HG03460 (cell line): ENCODE measurements at regions not wholly inside any gene's neighbourhood (a gene's known extent, or its start where the extent isn't known, plus 50 kb on each side); places are given as distances from the start of the nearest gene placed in this dataset.
"Not testable (repeated sequence)": the region's sequence is repeated elsewhere in the genome, so short reads cannot be mapped to it uniquely, and the experiment has no call there.

Experiments
- ATAC-seq: cut with Tn5 transposase; IDR thresholded peaks from one replicate; pipeline ENCODE4 v1.9.1; 2021; ENCODE audit not compliant: unreplicated experiment

DNA sequence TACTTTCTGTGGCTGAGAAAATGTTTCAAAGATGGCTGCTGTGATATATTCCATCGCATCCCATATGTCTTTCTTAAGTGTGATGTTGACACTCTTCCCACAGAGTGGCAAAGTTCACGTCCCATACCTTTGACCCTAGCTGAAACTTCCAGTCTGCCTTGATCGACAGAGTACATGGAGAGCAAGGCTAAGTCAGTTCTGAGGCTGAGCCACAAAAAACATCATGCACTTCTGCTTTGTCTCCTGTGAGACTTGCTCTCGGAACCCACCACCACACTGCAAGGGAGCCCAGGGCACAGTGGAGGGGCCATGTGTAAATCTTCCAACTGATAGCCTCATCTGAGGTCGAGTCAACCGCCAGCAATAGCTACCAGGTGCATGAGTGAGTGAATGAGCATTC lies 431.9 kb upstream of the RUNX1 start:
- no peak for ATAC-seq

- ATAC-seq: no peak
Observed at GRCh38 chr21:35479529-35479928, 430.4 kb upstream of the RUNX1 start.

- no peak for ATAC-seq
Observed at GRCh38 chr21:35479065-35479448, 430.0 kb upstream of the RUNX1 start.

GRCh38 chr21:35478161-35479064 lies 429.3 kb upstream of the RUNX1 start:
- ATAC-seq: no peak

DNA sequence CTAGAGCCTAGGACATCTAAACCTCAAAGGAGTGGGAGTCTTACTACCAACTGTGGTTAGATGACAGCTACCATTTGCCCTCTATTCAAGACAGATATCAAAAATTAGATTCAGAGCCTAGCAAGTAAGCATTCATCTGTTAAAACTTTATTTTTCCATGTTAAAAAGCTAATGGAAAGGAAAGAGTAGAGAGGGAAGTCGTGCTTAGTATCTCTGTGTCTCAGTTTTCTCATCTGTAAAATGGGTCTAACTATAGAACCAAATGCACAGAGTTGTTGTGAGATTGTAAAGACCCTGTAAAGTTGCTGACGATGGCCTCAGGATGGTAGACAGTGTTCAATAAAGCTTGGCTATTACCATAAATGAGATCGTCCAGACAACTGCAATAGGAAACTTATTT lies 428.5 kb upstream of the RUNX1 start:
- ATAC-seq: no peak

- ATAC-seq: no peak
Observed at GRCh38 chr21:35476621-35477395, 427.7 kb upstream of the RUNX1 start.

GRCh38 chr21:35475762-35476161 lies 426.7 kb upstream of the RUNX1 start:
- ATAC-seq: no peak

GRCh38 chr21:35475009-35475408 lies 425.9 kb upstream of the RUNX1 start:
- no peak for ATAC-seq

DNA sequence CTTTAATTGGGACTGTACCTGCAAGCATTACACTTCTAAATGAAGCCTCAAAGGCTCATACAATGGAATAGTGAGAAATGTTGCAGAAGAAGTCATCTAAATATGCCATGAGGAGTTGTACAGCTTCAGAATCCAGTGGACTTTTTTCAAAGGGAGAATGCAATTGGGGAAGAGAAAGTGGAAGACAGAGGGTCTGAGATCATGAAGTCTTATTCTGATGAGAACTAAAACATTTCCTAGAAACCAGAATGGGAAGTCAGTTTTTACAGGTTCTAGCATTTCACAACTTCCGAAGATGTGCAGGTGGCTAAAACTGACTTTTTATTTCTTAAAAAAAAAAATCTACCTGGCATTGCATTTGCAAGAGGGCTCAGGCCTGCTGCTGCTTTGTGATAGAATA lies 424.4 kb upstream of the RUNX1 start:
- ATAC-seq: no peak

DNA sequence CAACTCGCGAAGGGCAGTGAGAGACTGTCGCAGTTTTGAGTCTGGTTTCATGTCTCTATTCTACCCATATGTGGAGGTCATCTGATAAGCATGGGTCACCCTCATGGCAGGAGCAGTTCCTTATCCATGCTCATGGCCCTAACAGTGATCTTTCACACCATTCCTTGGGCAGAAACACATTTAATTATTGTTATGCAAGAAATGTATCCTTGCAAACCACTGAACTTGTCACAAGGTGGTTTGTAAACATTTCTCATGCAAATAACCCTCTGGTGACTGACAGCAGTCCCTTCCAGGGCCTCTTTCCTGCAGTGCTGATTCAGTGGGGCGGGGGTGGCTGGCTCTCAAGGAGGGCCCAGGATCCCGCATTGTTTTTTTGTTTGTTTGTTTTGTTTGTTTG lies 421.4 kb upstream of the RUNX1 start:
- no peak for ATAC-seq

- no peak for ATAC-seq
Observed at GRCh38 chr21:35469498-35469897, 420.4 kb upstream of the RUNX1 start.

DNA sequence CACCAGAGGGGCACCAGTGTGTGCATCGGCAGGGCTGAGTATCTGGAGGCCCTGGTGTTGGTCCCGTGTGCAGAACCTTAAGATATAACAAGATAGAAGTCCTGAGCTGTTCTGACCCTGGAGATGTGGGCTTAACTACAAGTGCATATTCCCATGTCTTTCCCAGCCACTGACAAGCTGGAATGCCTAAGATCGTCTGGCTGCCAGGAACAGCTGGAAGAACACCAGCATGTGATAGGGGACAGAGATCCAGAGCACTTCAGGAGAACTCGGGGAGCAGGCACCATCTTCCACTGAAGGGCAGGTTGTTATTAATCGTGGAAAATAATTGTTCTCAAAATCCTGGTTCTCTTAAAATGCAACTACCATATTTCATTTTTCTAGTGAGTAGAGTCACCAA lies 419.9 kb upstream of the RUNX1 start:
- no peak for ATAC-seq

- ATAC-seq: no peak
Observed at GRCh38 chr21:35467566-35467965, 418.5 kb upstream of the RUNX1 start.

DNA sequence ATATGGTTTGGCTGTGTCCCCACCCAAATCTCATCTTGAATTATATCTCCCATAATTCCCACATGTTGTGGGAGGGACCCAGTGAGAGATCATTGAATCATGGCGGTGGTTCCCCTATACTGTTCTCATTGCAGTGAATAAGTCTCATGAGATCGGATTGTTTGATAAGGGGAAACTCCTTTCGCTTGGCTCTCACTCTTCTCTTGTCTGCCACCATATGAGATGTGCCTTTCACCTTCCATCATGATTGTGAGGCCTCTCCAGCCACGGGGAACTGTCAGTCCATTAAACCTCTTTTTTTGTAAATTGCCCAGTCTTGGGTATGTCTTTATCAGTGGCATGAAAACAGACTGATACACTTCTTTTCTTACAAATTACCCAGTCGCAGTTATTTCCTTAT lies 417.6 kb upstream of the RUNX1 start:
- ATAC-seq: not testable (repeated sequence)

DNA sequence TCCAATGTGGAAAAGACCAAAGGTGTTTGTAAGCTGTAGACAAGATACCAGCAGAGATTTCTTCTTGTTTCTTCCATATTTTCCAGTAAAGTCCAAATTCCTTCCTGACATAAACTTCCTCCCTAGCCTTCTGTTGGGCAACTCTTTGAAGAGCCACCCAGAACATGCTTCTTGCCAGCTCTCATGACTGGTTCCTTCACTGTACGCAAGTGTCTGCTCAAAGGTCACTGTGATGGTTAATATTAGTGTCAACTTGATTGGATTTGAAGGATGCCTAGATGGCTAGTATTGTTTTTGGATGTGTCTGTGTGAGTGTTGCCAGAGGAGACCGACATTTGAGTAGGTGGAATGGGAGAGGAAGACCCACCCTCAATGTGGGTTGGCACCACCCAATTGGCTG lies 416.6 kb upstream of the RUNX1 start:
- no peak for ATAC-seq

- no peak for ATAC-seq
Observed at GRCh38 chr21:35461700-35462099, 412.6 kb upstream of the RUNX1 start.

DNA sequence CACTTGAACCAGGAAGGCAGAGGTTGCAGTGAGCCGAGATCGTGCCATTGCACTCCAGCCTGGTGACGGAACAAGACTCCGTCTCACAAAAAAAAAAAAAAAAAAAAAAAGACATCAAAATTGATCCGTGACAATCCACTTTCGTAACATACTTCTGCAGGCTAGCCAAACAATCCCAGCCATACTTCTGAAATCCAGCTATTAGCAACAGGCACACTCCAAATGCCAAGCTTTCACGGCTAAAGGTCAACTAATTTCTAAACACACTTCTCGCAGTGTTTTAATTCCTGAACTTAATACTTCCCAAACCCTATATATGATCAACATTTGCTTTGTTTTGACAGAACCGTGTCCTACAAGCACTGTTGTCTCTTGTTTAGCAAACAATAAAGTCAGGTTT lies 411.3 kb upstream of the RUNX1 start:
- ATAC-seq: no peak

GRCh38 chr21:35458405-35458804 lies 409.3 kb upstream of the RUNX1 start:
- ATAC-seq: no peak

GRCh38 chr21:35457097-35457804 lies 408.1 kb upstream of the RUNX1 start:
- ATAC-seq: no peak

DNA sequence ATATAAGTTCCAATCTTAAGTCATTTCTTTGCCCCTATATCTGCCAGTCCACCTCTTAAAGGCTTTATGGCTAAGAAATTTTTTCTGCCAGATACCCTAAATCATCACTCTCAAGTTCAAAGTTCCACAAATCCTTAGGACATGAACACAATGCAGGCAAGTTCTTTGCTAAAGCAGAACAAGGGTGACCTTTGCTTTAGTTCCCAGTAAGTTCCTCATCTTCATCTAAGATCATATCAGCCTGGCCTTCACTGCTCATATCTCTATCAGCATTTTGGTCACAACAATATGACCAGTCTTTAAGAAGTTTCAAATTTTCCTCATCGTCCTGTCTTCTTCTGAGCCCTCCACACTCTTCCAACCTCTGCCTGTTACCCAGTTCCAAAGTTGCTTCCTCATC lies 402.2 kb upstream of the RUNX1 start:
- no peak for ATAC-seq

- no peak for ATAC-seq
Observed at GRCh38 chr21:35450830-35451229, 401.7 kb upstream of the RUNX1 start.

DNA sequence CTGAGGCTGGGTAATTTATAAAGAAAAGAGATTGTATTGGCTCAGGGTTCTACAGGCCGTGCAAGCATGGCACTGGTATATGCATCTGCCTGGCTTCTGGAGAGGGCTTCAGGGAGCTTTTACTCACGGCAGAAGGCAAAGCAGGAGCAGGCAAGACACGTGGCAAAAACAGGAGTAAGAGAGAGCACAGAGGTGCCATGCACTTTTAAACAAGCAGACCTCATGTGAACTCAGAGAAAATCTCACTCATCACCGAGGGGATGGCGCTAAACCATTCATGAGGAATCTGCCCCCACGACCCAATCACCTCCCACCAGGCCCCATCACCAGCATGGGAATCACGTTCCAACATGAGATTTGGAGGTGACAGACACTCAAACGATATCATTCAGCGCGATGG lies 400.7 kb upstream of the RUNX1 start:
- ATAC-seq: no peak
